ENCODE measurements at regions not wholly inside any gene's neighbourhood (a gene's known extent, or its start where the extent isn't known, plus 50 kb on each side); places are given as distances from the start of the nearest gene placed in this dataset.

GRCh38 chr2:22189893-22190480, 1066.2 kb downstream of the TDRD15 start:
- no peak for TF ChIP-seq REST (IDR thresholded peaks at IDR 0.05; ENCODE audit: insufficient read depth in 1 of 2, low read depth in 2 of 2, low read length in 2 of 2)
- TF ChIP-seq POLR2AphosphoS5 (IDR thresholded peaks at IDR 0.05; ENCODE audit: low read depth, low read length), result no peak
- no peak for TF ChIP-seq TAF1 (IDR thresholded peaks at IDR 0.05; ENCODE audit: borderline replicate concordance, insufficient read depth, low read length)
- no peak for TF ChIP-seq SIN3A (IDR thresholded peaks at IDR 0.05; ENCODE audit: borderline replicate concordance, insufficient read depth, low read length)
- TF ChIP-seq FOXP2 (optimal IDR thresholded peaks at IDR 0.05; ENCODE audit: borderline replicate concordance, extremely low read depth, extremely low read length, insufficient read depth), result no peak

- TF ChIP-seq REST (IDR thresholded peaks at IDR 0.05; ENCODE audit: insufficient read depth in 1 of 2, low read depth in 2 of 2, low read length in 2 of 2) (no peak), FOXP2 (optimal IDR thresholded peaks at IDR 0.05; ENCODE audit: borderline replicate concordance, extremely low read depth, extremely low read length, insufficient read depth) (no peak), POLR2AphosphoS5 (IDR thresholded peaks at IDR 0.05; ENCODE audit: low read depth, low read length) (no peak), SIN3A (IDR thresholded peaks at IDR 0.05; ENCODE audit: borderline replicate concordance, insufficient read depth, low read length) (no peak), TAF1 (IDR thresholded peaks at IDR 0.05; ENCODE audit: borderline replicate concordance, insufficient read depth, low read length) (no peak)
Observed at GRCh38 chr2:22194218-22194617, 1070.5 kb downstream of the TDRD15 start.

GRCh38 chr2:22196806-22197205, 1073.0 kb downstream of the TDRD15 start:
- no peak for TF ChIP-seq FOXP2 (optimal IDR thresholded peaks at IDR 0.05; ENCODE audit: borderline replicate concordance, extremely low read depth, extremely low read length, insufficient read depth)
- no peak for TF ChIP-seq POLR2AphosphoS5 (IDR thresholded peaks at IDR 0.05; ENCODE audit: low read depth, low read length)
- no peak for TF ChIP-seq TAF1 (IDR thresholded peaks at IDR 0.05; ENCODE audit: borderline replicate concordance, insufficient read depth, low read length)
- no peak for TF ChIP-seq SIN3A (IDR thresholded peaks at IDR 0.05; ENCODE audit: borderline replicate concordance, insufficient read depth, low read length)
- no peak for TF ChIP-seq REST (IDR thresholded peaks at IDR 0.05; ENCODE audit: insufficient read depth in 1 of 2, low read depth in 2 of 2, low read length in 2 of 2)

- TF ChIP-seq REST (IDR thresholded peaks at IDR 0.05; ENCODE audit: insufficient read depth in 1 of 2, low read depth in 2 of 2, low read length in 2 of 2) (no peak), SIN3A (IDR thresholded peaks at IDR 0.05; ENCODE audit: borderline replicate concordance, insufficient read depth, low read length) (no peak), FOXP2 (optimal IDR thresholded peaks at IDR 0.05; ENCODE audit: borderline replicate concordance, extremely low read depth, extremely low read length, insufficient read depth) (no peak), TAF1 (IDR thresholded peaks at IDR 0.05; ENCODE audit: borderline replicate concordance, insufficient read depth, low read length) (no peak), POLR2AphosphoS5 (IDR thresholded peaks at IDR 0.05; ENCODE audit: low read depth, low read length) (no peak)
Observed at GRCh38 chr2:22198381-22199283, 1074.9 kb downstream of the TDRD15 start.

All from PFSK-1 (cell line).